ENCODE measurements at regions not wholly inside any gene's neighbourhood (a gene's known extent, or its start where the extent isn't known, plus 50 kb on each side); places are given as distances from the start of the nearest gene placed in this dataset.

DNA sequence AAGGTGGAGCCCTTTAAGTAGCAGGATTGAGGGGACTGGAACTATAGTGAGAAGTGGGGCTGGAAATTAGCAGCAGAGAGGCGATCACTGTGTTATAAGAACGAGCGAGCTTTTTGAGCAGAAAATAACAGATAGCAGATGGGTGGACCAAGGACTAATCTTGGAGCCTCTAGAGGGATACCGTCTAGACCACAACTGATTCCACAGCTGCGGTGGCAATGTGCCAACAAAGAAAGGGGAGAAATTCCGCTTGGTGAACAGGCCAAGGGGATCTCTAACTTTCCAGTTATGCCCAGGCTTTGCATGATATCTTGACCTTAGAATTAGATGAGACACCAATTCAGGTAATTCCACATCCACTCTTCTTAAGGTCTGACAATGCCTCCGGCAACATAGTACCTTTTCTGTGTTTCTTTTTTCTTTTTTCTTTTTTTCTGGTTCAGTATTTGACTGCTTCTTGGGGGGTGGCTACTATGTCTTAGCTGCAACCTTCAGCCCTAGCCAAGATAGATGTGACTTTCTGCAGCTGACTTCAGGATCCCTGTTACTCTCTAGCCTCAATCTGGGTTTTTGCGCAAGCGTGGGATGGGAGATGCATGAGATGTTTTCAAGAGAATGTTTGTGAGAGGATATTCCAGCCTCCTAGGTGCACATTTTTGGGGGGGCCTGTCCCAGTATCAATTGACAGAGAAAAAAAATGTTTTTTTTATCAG lies 143.4 kb upstream of the CPSF6 start:
- Histone ChIP-seq H3K27me3 (no peaks in the 10 kb centered on the region), H3K4me1 (peaks cover 0 to 13% (median 5%) of the 10 kb centered on the region in 4 donors), H3K36me3 (no peaks in the 10 kb centered on the region), H3K4me3 (no peak overlapping the region), H3K27ac (no peak overlapping the region), H3K9me3 (no peaks in the 10 kb centered on the region)
- DNase-seq, result no peak
- WGBS (ENCODE audit: insufficient coverage, low coverage, low lambda C conversion rate, missing lambda C conversion rate), result 84% methylated on average over 6 of the region's 9 CpGs
- ATAC-seq, result no peak
- TF ChIP-seq CTCF (IDR thresholded peaks at IDR 0.05) (no peak), POLR2A (IDR thresholded peaks at IDR 0.05) (no peak)
- intact Hi-C loops (cut with DNase I), result no loop called here

- TF ChIP-seq POLR2A (IDR thresholded peaks at IDR 0.05), result no peak
- Histone ChIP-seq H3K4me1 (peaks cover 0 to 20% (median 5%) of the 10 kb centered on the region in 4 donors), H3K4me3 (no peak overlapping the region), H3K27ac (no peak overlapping the region), H3K27me3 (no peaks in the 10 kb centered on the region), H3K9me3 (no peaks in the 10 kb centered on the region), H3K36me3 (no peaks in the 10 kb centered on the region)
- intact Hi-C loops (cut with DNase I), result no loop called here
- WGBS (ENCODE audit: insufficient coverage, low coverage, low lambda C conversion rate, missing lambda C conversion rate), result 91% methylated on average over 1 of the region's 1 CpG
- DNase-seq, result no peak
- ATAC-seq, result no peak
Measured at GRCh38 chr12:69096669-69097335, 142.6 kb upstream of the CPSF6 start.

DNA sequence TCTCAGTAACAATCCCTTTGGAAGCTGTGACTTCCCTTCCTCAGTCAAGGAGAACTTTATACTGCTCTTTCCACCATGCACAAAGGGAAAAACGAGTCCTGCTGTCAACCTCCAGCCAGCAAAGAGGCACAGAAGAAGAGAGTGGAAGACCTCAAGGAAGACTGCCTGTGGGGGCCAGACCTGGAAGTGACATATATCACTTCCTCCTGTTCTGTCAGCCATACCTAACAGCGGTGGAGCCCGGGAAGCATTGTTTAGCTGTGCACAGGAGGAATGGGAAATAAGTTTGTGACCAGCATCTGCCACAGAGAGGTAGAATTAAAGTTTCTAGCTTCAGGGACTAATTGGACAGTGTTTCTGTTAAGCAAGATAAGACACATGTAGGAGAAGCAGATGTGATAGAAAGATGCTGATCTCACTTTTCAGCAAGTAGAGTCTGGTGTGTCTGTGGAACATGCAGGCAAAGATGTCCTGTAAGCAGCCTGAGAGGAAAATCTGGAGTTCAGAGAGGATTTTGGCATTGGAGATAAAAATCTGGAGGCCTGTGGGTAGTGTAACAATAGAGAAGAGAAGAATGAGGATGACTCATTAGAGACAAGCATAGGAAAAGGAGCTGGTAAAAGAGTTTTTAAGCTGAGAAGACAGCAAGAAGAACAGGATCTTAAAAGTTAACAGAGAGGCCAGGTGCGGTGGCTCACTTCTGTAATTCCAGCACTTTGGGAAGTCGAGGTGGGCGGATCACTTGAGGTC lies 141.6 kb upstream of the CPSF6 start:
- TF ChIP-seq CTCF (IDR thresholded peaks at IDR 0.05) (no peak), POLR2A (IDR thresholded peaks at IDR 0.05) (no peak)
- no peak for ATAC-seq
- WGBS (ENCODE audit: insufficient coverage, low coverage, low lambda C conversion rate, missing lambda C conversion rate), result 76% methylated on average over 5 of the region's 6 CpGs

GRCh38 chr12:69099201-69099837 lies 140.1 kb upstream of the CPSF6 start:
- Histone ChIP-seq H3K4me1 (peaks cover 0 to 23% (median 9%) of the 10 kb centered on the region in 4 donors), H3K27me3 (no peaks in the 10 kb centered on the region), H3K9me3 (no peaks in the 10 kb centered on the region), H3K4me3 (no peak overlapping the region), H3K36me3 (no peaks in the 10 kb centered on the region), H3K27ac (no peak overlapping the region)
- no peak for DNase-seq
- intact Hi-C loops (cut with DNase I), result no loop called here
- no peak for TF ChIP-seq POLR2A (IDR thresholded peaks at IDR 0.05)
- no peak for TF ChIP-seq CTCF (IDR thresholded peaks at IDR 0.05)
- ATAC-seq, result no peak
- WGBS (ENCODE audit: insufficient coverage, low coverage, low lambda C conversion rate, missing lambda C conversion rate), result 75% methylated on average over 9 of the region's 9 CpGs

More for the DNA sequence above, 141.6 kb upstream of the CPSF6 start:
- Histone ChIP-seq H3K27me3 (no peaks in the 10 kb centered on the region), H3K9me3 (no peaks in the 10 kb centered on the region), H3K27ac (no peak overlapping the region), H3K4me1 (peaks cover 0 to 23% (median 9%) of the 10 kb centered on the region in 4 donors), H3K4me3 (no peak overlapping the region), H3K36me3 (no peaks in the 10 kb centered on the region)
- DNase-seq, result no peak
- intact Hi-C loops (cut with DNase I), result no loop called here
